Fibroblast of peridontal ligament (primary cell): ENCODE measurements at regions not wholly inside any gene's neighbourhood (a gene's known extent, or its start where the extent isn't known, plus 50 kb on each side); places are given as distances from the start of the nearest gene placed in this dataset.
"Not testable (repeated sequence)": the region's sequence is repeated elsewhere in the genome, so short reads cannot be mapped to it uniquely, and the experiment has no call there.

Experiments used
- DNase-seq: peaks from one replicate; pipeline ENCODE4 v3.0.0-alpha.2; 2010; ENCODE audit errors: extremely low read depth

GRCh38 chr2:82811946-82812345 is 1647.1 kb downstream of the SUCLG1 start:
- no peak for DNase-seq

GRCh38 chr2:82803307-82803706 is 1655.8 kb downstream of the SUCLG1 start:
- no peak for DNase-seq

GRCh38 chr2:82797469-82797868 is 1661.6 kb downstream of the SUCLG1 start:
- no peak for DNase-seq

- DNase-seq, result no peak
Measured at GRCh38 chr2:82796132-82796531, 1662.9 kb downstream of the SUCLG1 start.

GRCh38 chr2:82795446-82795845 is 1663.6 kb downstream of the SUCLG1 start:
- peak; percentile 6 for DNase-seq

- no peak for DNase-seq
Measured at GRCh38 chr2:82793711-82794435, 1665.2 kb downstream of the SUCLG1 start.

- no peak for DNase-seq
Measured at GRCh38 chr2:82792316-82792715, 1666.8 kb downstream of the SUCLG1 start.

- peak; percentile 18 for DNase-seq
Measured at GRCh38 chr2:82790206-82791021, 1668.7 kb downstream of the SUCLG1 start.

GRCh38 chr2:82789851-82790205 is 1669.3 kb downstream of the SUCLG1 start:
- no peak for DNase-seq

GRCh38 chr2:82781176-82781915 is 1677.7 kb downstream of the SUCLG1 start:
- no peak for DNase-seq

GRCh38 chr2:82780050-82780449 is 1679.0 kb downstream of the SUCLG1 start:
- no peak for DNase-seq

- DNase-seq, result no peak
Measured at GRCh38 chr2:82752396-82752795, 1706.7 kb downstream of the SUCLG1 start.

- no peak for DNase-seq
Measured at GRCh38 chr2:82748653-82749052, 1710.4 kb downstream of the SUCLG1 start.

GRCh38 chr2:82740527-82740926 is 1718.6 kb downstream of the SUCLG1 start:
- no peak for DNase-seq

GRCh38 chr2:82737965-82738364 is 1721.1 kb downstream of the SUCLG1 start:
- not testable (repeated sequence) for DNase-seq

- no peak for DNase-seq
Measured at GRCh38 chr2:82735336-82735735, 1723.7 kb downstream of the SUCLG1 start.

GRCh38 chr2:82731824-82732223 is 1727.3 kb downstream of the SUCLG1 start:
- no peak for DNase-seq

GRCh38 chr2:82730811-82731210 is 1728.3 kb downstream of the SUCLG1 start:
- DNase-seq, result no peak

- no peak for DNase-seq
Measured at GRCh38 chr2:82728090-82728489, 1731.0 kb downstream of the SUCLG1 start.

GRCh38 chr2:82708681-82709080 is 1750.4 kb downstream of the SUCLG1 start:
- no peak for DNase-seq

GRCh38 chr2:82697231-82697630 is 1761.8 kb downstream of the SUCLG1 start:
- DNase-seq, result no peak

GRCh38 chr2:82694431-82694830 is 1764.6 kb downstream of the SUCLG1 start:
- DNase-seq, result no peak
